Uterus (tissue), 2 donors: ENCODE measurements at regions not wholly inside any gene's neighbourhood (a gene's known extent, or its start where the extent isn't known, plus 50 kb on each side); places are given as distances from the start of the nearest gene placed in this dataset.

Experiments used
- POLR2A ChIP-seq, 2 donors: fragments of 450-650 bp; IDR thresholded peaks; one replicate each; pipeline ENCODE4 v1.6.1; 2016; ENCODE audit warnings: antibody characterized with exemption in 2 of 2, mild to moderate bottlenecking in 1 of 2, moderate library complexity in 1 of 2
- TF ChIP-seq, protein P1 (sequence below), 4 experiments: fragments of 200-600 bp in 2 of 4; fragments of 450-650 bp in 2 of 4; sonication (generic) in 2 of 4; IDR thresholded peaks; one replicate each; pipeline ENCODE4 v1.5.1; 2016 to 2019; ENCODE audit warnings: antibody characterized with exemption in 4 of 4, mild to moderate bottlenecking in 2 of 4, moderate library complexity in 1 of 4

DNA sequence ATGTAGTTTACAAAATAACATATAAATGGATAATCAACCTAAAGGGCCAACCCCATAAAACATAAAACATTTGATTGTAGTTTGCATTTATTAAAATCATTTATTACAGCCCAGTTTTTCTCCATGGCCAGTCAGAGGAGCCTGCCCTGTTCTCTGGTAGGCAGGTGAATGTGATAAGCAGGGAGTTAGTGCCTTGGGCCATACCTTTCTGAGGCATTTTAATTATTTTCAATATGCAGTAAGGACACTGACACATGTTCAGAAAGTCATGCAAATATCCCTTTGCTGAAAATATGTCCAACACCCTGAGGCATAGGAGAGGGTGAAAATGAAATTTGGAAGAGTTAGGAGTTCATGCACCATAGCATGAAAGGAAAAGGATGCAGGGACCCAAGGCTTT, 242.6 kb upstream of the EDNRB start:
- TF ChIP-seq, protein P1, sequence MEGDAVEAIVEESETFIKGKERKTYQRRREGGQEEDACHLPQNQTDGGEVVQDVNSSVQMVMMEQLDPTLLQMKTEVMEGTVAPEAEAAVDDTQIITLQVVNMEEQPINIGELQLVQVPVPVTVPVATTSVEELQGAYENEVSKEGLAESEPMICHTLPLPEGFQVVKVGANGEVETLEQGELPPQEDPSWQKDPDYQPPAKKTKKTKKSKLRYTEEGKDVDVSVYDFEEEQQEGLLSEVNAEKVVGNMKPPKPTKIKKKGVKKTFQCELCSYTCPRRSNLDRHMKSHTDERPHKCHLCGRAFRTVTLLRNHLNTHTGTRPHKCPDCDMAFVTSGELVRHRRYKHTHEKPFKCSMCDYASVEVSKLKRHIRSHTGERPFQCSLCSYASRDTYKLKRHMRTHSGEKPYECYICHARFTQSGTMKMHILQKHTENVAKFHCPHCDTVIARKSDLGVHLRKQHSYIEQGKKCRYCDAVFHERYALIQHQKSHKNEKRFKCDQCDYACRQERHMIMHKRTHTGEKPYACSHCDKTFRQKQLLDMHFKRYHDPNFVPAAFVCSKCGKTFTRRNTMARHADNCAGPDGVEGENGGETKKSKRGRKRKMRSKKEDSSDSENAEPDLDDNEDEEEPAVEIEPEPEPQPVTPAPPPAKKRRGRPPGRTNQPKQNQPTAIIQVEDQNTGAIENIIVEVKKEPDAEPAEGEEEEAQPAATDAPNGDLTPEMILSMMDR (IDR thresholded peaks at IDR 0.05), result no peak
- no peak for TF ChIP-seq POLR2A (IDR thresholded peaks at IDR 0.05)
